Naive thymus-derived CD8-positive, alpha-beta T cell (primary cell): ENCODE measurements at regions not wholly inside any gene's neighbourhood (a gene's known extent, or its start where the extent isn't known, plus 50 kb on each side); places are given as distances from the start of the nearest gene placed in this dataset.

Experiments used
- ATAC-seq, 2 donors: fragments of 150-1000 bp; cut with Tn5 transposase in 1 of 2; sonication (Bioruptor Pico), chemical (Tn5 transposase) in 1 of 2; 1 replicate in 1 of 2; 2 replicates in 1 of 2; pipeline ENCODE4 v1.10.0; 2021; ENCODE audit warnings: mild to moderate bottlenecking in 2 of 2, moderate library complexity in 2 of 2
- POLR2A ChIA-PET: fragments of 350-600 bp; sonication (Branson Sonifier 250); formaldehyde crosslinking; loops from one replicate; lab custom pipeline; 2021; ENCODE audit warnings: antibody characterized with exemption; lab: Charles Lee
- DNase-seq, 10 donors: peaks; one replicate each; pipeline versions ENCODE4 v3.0.0 to v3.0.0-alpha.2; 2020 to 2022
- H3K27ac Mint-ChIP-seq, 10 donors: one replicate each; pipeline ENCODE4 v1.8.0; 2020 to 2022; ENCODE audit warnings: mild to moderate bottlenecking in 10 of 10, mixed read lengths in 10 of 10, moderate library complexity in 4 of 10, inconsistent platforms in 1 of 10
- H3K27me3 Mint-ChIP-seq, 5 donors: one replicate each; pipeline ENCODE4 v1.8.0; 2021 to 2022; ENCODE audit warnings: mixed read lengths in 5 of 5
- H3K36me3 Mint-ChIP-seq, 3 donors: one replicate each; pipeline ENCODE4 v1.8.0; 2020 to 2022; ENCODE audit warnings: mixed read lengths in 3 of 3, mild to moderate bottlenecking in 2 of 3, inconsistent platforms in 1 of 3
- H3K4me1 Mint-ChIP-seq, 4 donors: one replicate each; pipeline ENCODE4 v1.8.0; 2021 to 2022; ENCODE audit warnings: mixed read lengths in 4 of 4
- H3K4me3 Mint-ChIP-seq, 10 donors: one replicate each; pipeline ENCODE4 v1.8.0; 2020 to 2022; ENCODE audit warnings: mild to moderate bottlenecking in 10 of 10, mixed read lengths in 10 of 10, moderate library complexity in 6 of 10, inconsistent platforms in 1 of 10
- H3K9me3 Mint-ChIP-seq, 9 donors: one replicate each; pipeline ENCODE4 v1.8.0; 2020 to 2022; ENCODE audit warnings: mixed read lengths in 9 of 9, mild to moderate bottlenecking in 3 of 9, inconsistent platforms in 1 of 9, moderate library complexity in 1 of 9

GRCh38 chr2:103638978-103639377 lies 877.1 kb downstream of the TMEM182 start:
- Mint-ChIP-seq H3K27me3 (no peaks in the 10 kb centered on the region), H3K27ac (no peak overlapping the region), H3K4me1 (no peaks in the 10 kb centered on the region), H3K36me3 (no peaks in the 10 kb centered on the region), H3K4me3 (no peak overlapping the region), H3K9me3 (peaks cover 0 to 11% (median 5%) of the 10 kb centered on the region in 9 donors)
- POLR2A ChIA-PET, result no interaction called here
- ATAC-seq (no peak), DNase-seq (no peak)

GRCh38 chr2:103656558-103656957 lies 894.7 kb downstream of the TMEM182 start:
- DNase-seq (no peak), ATAC-seq (no peak)
- Mint-ChIP-seq H3K36me3 (no peaks in the 10 kb centered on the region), H3K4me1 (no peaks in the 10 kb centered on the region), H3K27ac (no peak overlapping the region), H3K9me3 (peaks cover 0 to 10% (median 0%) of the 10 kb centered on the region in 9 donors), H3K27me3 (no peaks in the 10 kb centered on the region), H3K4me3 (no peak overlapping the region)
- POLR2A ChIA-PET, result no interaction called here

GRCh38 chr2:103660519-103660918 lies 898.7 kb downstream of the TMEM182 start:
- H3K4me1 Mint-ChIP-seq, result no peaks in the 10 kb centered on the region
- no peaks in the 10 kb centered on the region for H3K36me3 Mint-ChIP-seq
- no peak for DNase-seq
- H3K27ac Mint-ChIP-seq, result no peak overlapping the region
- H3K9me3 Mint-ChIP-seq, result peaks cover 0 to 6% (median 0%) of the 10 kb centered on the region in 9 donors
- POLR2A ChIA-PET, result no interaction called here
- H3K27me3 Mint-ChIP-seq, result no peaks in the 10 kb centered on the region
- H3K4me3 Mint-ChIP-seq, result no peak overlapping the region
- ATAC-seq, result no peak

- H3K27me3 Mint-ChIP-seq, result no peaks in the 10 kb centered on the region
These were observed 899.1 kb downstream of the TMEM182 start for GRCh38 chr2:103660947-103661346.

GRCh38 chr2:103664690-103665089 lies 902.9 kb downstream of the TMEM182 start:
- ATAC-seq, result no peak
- Mint-ChIP-seq H3K27me3 (no peaks in the 10 kb centered on the region), H3K4me3 (no peak overlapping the region), H3K9me3 (peaks cover 0 to 5% (median 0%) of the 10 kb centered on the region in 9 donors), H3K4me1 (no peaks in the 10 kb centered on the region), H3K36me3 (no peaks in the 10 kb centered on the region), H3K27ac (no peak overlapping the region)
- POLR2A ChIA-PET, result no interaction called here
- DNase-seq, result no peak

More at GRCh38 chr2:103660947-103661346, 899.1 kb downstream of the TMEM182 start:
- Mint-ChIP-seq H3K4me3 (no peak overlapping the region), H3K4me1 (no peaks in the 10 kb centered on the region), H3K27ac (no peak overlapping the region), H3K36me3 (no peaks in the 10 kb centered on the region), H3K9me3 (peaks cover 0 to 6% (median 0%) of the 10 kb centered on the region in 9 donors)
- ATAC-seq (no peak), DNase-seq (no peak)
- POLR2A ChIA-PET, result no interaction called here

GRCh38 chr2:103667335-103667884 lies 905.6 kb downstream of the TMEM182 start:
- Mint-ChIP-seq H3K36me3 (no peaks in the 10 kb centered on the region), H3K4me1 (no peaks in the 10 kb centered on the region)
- POLR2A ChIA-PET, result no interaction called here

GRCh38 chr2:103669531-103669930 lies 907.7 kb downstream of the TMEM182 start:
- H3K9me3 Mint-ChIP-seq, result peaks cover 0 to 13% (median 4%) of the 10 kb centered on the region in 9 donors
- no peak for DNase-seq
- no peaks in the 10 kb centered on the region for H3K4me1 Mint-ChIP-seq
- ATAC-seq, result no peak
- no peak overlapping the region for H3K27ac Mint-ChIP-seq
- H3K4me3 Mint-ChIP-seq, result no peak overlapping the region
- no peaks in the 10 kb centered on the region for H3K27me3 Mint-ChIP-seq
- H3K36me3 Mint-ChIP-seq, result no peaks in the 10 kb centered on the region
- POLR2A ChIA-PET, result no interaction called here

More at GRCh38 chr2:103667335-103667884, 905.6 kb downstream of the TMEM182 start:
- H3K27ac Mint-ChIP-seq, result no peak overlapping the region
- peaks cover 0 to 10% (median 0%) of the 10 kb centered on the region in 9 donors for H3K9me3 Mint-ChIP-seq
- H3K27me3 Mint-ChIP-seq, result no peaks in the 10 kb centered on the region
- ATAC-seq, result no peak
- no peak overlapping the region for H3K4me3 Mint-ChIP-seq
- DNase-seq, result no peak
